ENCODE measurements at regions not wholly inside any gene's neighbourhood (a gene's known extent, or its start where the extent isn't known, plus 50 kb on each side); places are given as distances from the start of the nearest gene placed in this dataset.

DNA sequence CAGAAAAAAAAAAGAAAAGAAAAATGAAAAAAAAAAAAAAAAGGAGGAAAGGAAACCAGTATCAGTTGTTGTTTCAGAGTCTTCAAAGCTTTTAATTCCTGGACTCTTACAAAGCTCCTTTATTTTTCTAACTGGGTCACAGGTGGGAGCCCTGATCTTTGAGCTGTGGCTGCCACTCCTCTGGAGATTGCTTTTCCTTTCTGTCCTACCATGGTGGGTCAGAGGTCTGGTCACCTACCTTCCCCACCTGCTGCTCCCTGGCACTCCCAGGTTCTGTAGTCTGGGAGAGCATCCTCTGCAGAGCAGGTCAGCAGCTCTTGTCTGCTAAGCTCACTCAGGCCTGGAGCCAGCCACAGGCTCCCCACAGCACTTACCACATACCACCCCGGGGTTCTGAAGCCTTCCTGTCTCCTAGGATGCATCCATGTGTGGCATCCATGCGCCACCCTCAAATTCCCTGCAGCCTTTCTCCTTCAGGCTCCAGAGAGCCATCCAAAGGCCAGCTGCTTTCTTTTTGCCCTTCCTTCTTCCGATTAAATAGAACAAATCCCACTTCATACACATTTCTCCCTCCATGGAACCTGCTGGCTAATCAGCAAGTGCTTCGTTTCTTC, 73.2 kb upstream of the TPK1 start:
- Histone ChIP-seq H3K4me1 (peaks cover 35% of the 10 kb centered on the region), H2AFZ (peak overlapping the region; percentile 12), H3K4me3 (ENCODE audit: low read depth, low read length) (no peak overlapping the region), H3K27me3 (ENCODE audit: control insufficient read depth, insufficient read depth, low read length) (no peaks in the 10 kb centered on the region), H3K9ac (no peak overlapping the region), H3K27ac (peak overlapping the region; percentile 96), H3K36me3 (ENCODE audit: control insufficient read depth, insufficient read depth, low read length) (no peaks in the 10 kb centered on the region), H3K4me2 (ENCODE audit: low read length) (no peak overlapping the region), H3K79me2 (no peaks in the 10 kb centered on the region), H3K9me3 (ENCODE audit: control insufficient read depth, low read length) (no peaks in the 10 kb centered on the region)
- TF ChIP-seq, protein P1, sequence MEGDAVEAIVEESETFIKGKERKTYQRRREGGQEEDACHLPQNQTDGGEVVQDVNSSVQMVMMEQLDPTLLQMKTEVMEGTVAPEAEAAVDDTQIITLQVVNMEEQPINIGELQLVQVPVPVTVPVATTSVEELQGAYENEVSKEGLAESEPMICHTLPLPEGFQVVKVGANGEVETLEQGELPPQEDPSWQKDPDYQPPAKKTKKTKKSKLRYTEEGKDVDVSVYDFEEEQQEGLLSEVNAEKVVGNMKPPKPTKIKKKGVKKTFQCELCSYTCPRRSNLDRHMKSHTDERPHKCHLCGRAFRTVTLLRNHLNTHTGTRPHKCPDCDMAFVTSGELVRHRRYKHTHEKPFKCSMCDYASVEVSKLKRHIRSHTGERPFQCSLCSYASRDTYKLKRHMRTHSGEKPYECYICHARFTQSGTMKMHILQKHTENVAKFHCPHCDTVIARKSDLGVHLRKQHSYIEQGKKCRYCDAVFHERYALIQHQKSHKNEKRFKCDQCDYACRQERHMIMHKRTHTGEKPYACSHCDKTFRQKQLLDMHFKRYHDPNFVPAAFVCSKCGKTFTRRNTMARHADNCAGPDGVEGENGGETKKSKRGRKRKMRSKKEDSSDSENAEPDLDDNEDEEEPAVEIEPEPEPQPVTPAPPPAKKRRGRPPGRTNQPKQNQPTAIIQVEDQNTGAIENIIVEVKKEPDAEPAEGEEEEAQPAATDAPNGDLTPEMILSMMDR (IDR thresholded peaks at IDR 0.05), result no peak

DNA sequence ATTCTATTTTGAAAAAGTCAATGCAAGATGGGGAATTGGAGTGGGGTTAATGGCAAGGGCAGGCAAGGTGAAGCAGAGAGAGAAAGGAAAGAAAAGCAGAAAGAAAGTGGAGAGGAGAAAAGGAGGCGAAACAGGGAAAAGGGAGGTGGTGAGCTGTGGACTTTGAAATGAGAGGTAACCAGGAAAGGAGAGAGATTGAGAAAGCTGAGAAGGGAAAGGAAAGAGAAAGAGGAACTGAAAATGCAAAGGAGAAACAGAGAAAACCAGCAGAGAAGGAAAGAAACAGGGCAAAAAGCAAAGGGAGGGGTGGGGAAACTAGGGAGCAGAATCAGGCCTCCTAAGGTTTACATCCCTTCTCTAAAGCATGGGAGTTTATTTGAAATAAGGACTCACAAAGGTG, 72.5 kb upstream of the TPK1 start:
- Histone ChIP-seq H3K9ac (no peak overlapping the region), H3K27ac (peak overlapping the region; percentile 96), H3K4me1 (peaks cover 35% of the 10 kb centered on the region), H3K36me3 (ENCODE audit: control insufficient read depth, insufficient read depth, low read length) (no peaks in the 10 kb centered on the region), H3K27me3 (ENCODE audit: control insufficient read depth, insufficient read depth, low read length) (no peaks in the 10 kb centered on the region), H3K4me3 (ENCODE audit: low read depth, low read length) (no peak overlapping the region), H3K79me2 (no peaks in the 10 kb centered on the region), H3K9me3 (ENCODE audit: control insufficient read depth, low read length) (no peaks in the 10 kb centered on the region), H2AFZ (peak overlapping the region; percentile 77), H3K4me2 (ENCODE audit: low read length) (no peak overlapping the region)
- TF ChIP-seq, protein P1 (IDR thresholded peaks at IDR 0.05), result no peak

DNA sequence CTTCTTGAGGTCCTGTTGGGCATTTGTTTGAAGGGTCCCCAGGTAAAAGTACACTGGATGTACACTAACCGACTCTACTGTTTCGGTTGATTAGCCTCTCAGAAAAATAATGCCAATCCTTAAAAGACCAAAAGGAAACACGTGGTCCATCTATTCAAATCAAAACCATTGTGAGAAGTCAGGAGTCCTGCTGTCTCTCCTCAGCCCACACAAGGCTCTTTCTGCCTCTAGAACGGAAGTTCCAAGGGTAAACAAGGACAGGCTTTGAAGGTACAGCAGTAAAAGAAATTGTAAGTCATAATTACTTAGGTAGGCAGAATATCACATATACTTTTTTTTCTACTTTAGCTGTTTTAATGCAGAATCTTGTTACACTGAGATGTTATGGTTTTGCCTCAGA, 71.7 kb upstream of the TPK1 start:
- TF ChIP-seq, protein P1 (IDR thresholded peaks at IDR 0.05), result no peak
- Histone ChIP-seq H3K4me1 (peaks cover 35% of the 10 kb centered on the region), H3K9ac (no peak overlapping the region), H3K9me3 (ENCODE audit: control insufficient read depth, low read length) (no peaks in the 10 kb centered on the region), H3K4me2 (ENCODE audit: low read length) (peak overlapping the region; percentile 40), H3K27me3 (ENCODE audit: control insufficient read depth, insufficient read depth, low read length) (no peaks in the 10 kb centered on the region), H2AFZ (peak overlapping the region; percentile 77), H3K79me2 (no peaks in the 10 kb centered on the region), H3K4me3 (ENCODE audit: low read depth, low read length) (no peak overlapping the region), H3K27ac (peak overlapping the region; percentile 96), H3K36me3 (ENCODE audit: control insufficient read depth, insufficient read depth, low read length) (no peaks in the 10 kb centered on the region)

- TF ChIP-seq, protein P1 (IDR thresholded peaks at IDR 0.05), result no peak
- Histone ChIP-seq H2AFZ (no peak overlapping the region), H3K9me3 (ENCODE audit: control insufficient read depth, low read length) (no peaks in the 10 kb centered on the region), H3K79me2 (no peaks in the 10 kb centered on the region), H3K4me1 (peaks cover 16% of the 10 kb centered on the region), H3K4me3 (ENCODE audit: low read depth, low read length) (no peak overlapping the region), H3K27me3 (ENCODE audit: control insufficient read depth, insufficient read depth, low read length) (no peaks in the 10 kb centered on the region), H3K4me2 (ENCODE audit: low read length) (no peak overlapping the region), H3K27ac (no peak overlapping the region), H3K9ac (no peak overlapping the region), H3K36me3 (ENCODE audit: control insufficient read depth, insufficient read depth, low read length) (no peaks in the 10 kb centered on the region)
Observed at GRCh38 chr7:144903201-144903600, 67.3 kb upstream of the TPK1 start.

GRCh38 chr7:144892761-144893160, 56.9 kb upstream of the TPK1 start:
- H3K9ac ChIP-seq, result no peak overlapping the region
- no peaks in the 10 kb centered on the region for H3K36me3 ChIP-seq (ENCODE audit: control insufficient read depth, insufficient read depth, low read length)
- no peak overlapping the region for H3K4me2 ChIP-seq (ENCODE audit: low read length)
- H3K4me1 ChIP-seq, result peaks cover 3% of the 10 kb centered on the region
- H3K9me3 ChIP-seq (ENCODE audit: control insufficient read depth, low read length), result no peaks in the 10 kb centered on the region
- no peak overlapping the region for H2AFZ ChIP-seq
- no peak overlapping the region for H3K27ac ChIP-seq
- TF ChIP-seq, protein P1 (IDR thresholded peaks at IDR 0.05), result no peak
- H3K4me3 ChIP-seq (ENCODE audit: low read depth, low read length), result no peak overlapping the region
- H3K79me2 ChIP-seq, result no peaks in the 10 kb centered on the region
- H3K27me3 ChIP-seq (ENCODE audit: control insufficient read depth, insufficient read depth, low read length), result no peaks in the 10 kb centered on the region

Measured in parathyroid adenoma (tissue), 2 donors.